Hepatocyte (in vitro differentiated cells): ENCODE measurements at regions not wholly inside any gene's neighbourhood (a gene's known extent, or its start where the extent isn't known, plus 50 kb on each side); places are given as distances from the start of the nearest gene placed in this dataset.

Experiments used
- DNase-seq: peaks from one replicate; pipeline ENCODE4 v3.0.0-alpha.2; 2016; ENCODE audit warnings: low spot score
- H2AFZ ChIP-seq: fragments of 200-600 bp; sonication (generic); 2 replicates; pipeline ENCODE4 v1.6.0; 2016; ENCODE audit warnings: antibody characterized with exemption, mild to moderate bottlenecking
- H3K27ac ChIP-seq: fragments of 200-600 bp; sonication (generic); 2 replicates; pipeline ENCODE4 v1.5.1; 2016; ENCODE audit warnings: mild to moderate bottlenecking
- H3K27me3 ChIP-seq: fragments of 200-600 bp; sonication (generic); 2 replicates; pipeline ENCODE4 v1.6.1; 2016
- H3K36me3 ChIP-seq: fragments of 200-600 bp; sonication (generic); replicated peaks from 2 replicates; pipeline ENCODE4 v1.5.1; 2016; ENCODE audit warnings: low read depth; ENCODE audit not compliant: insufficient read depth
- H3K4me1 ChIP-seq: fragments of 200-600 bp; sonication (generic); 2 replicates; pipeline ENCODE4 v1.5.1; 2016; ENCODE audit warnings: mild to moderate bottlenecking, moderate library complexity; ENCODE audit not compliant: insufficient read depth
- H3K4me2 ChIP-seq: fragments of 200-600 bp; sonication (generic); 2 replicates; pipeline ENCODE4 v1.6.0; 2016
- H3K4me3 ChIP-seq: fragments of 200-600 bp; sonication (generic); 2 replicates; pipeline ENCODE4 v1.5.1; 2016; ENCODE audit warnings: mild to moderate bottlenecking
- H3K79me2 ChIP-seq: fragments of 200-600 bp; sonication (generic); 2 replicates; pipeline ENCODE4 v1.6.0; 2017; ENCODE audit warnings: mild to moderate bottlenecking
- H3K9me2 ChIP-seq: fragments of 200-600 bp; sonication (generic); replicated peaks from 2 replicates; pipeline ENCODE4 v1.6.0; 2017; ENCODE audit warnings: mild to moderate bottlenecking; ENCODE audit not compliant: insufficient read depth
- H3K9me3 ChIP-seq: fragments of 200-600 bp; sonication (generic); 2 replicates; pipeline ENCODE4 v1.5.1; 2016; ENCODE audit warnings: low read depth, mild to moderate bottlenecking
- H4K20me1 ChIP-seq: fragments of 200-600 bp; sonication (generic); 2 replicates; pipeline ENCODE4 v1.6.0; 2016; ENCODE audit warnings: mild to moderate bottlenecking; ENCODE audit not compliant: insufficient read depth, poor library complexity, severe bottlenecking
- EZH2 ChIP-seq: fragments of 200-600 bp; sonication (generic); IDR thresholded peaks from 2 replicates; pipeline ENCODE4 v1.6.1; 2016; ENCODE audit warnings: antibody characterized with exemption, mild to moderate bottlenecking, borderline replicate concordance
- EZH2phosphoT487 ChIP-seq: fragments of 200-600 bp; sonication (generic); IDR thresholded peaks from one replicate; pipeline ENCODE4 v1.6.1; 2018; ENCODE audit warnings: antibody characterized with exemption, mild to moderate bottlenecking, low read depth, moderate library complexity; ENCODE audit not compliant: unreplicated experiment, severe bottlenecking
- WGBS: methylation state at CpG from one replicate; pipeline ENCODE4 v1.1.6; 2016; ENCODE audit warnings: low lambda C conversion rate; ENCODE audit errors: missing lambda C conversion rate; 5-methylcytosine and 5-hydroxymethylcytosine counted together
- TF ChIP-seq, protein P1 (sequence below): fragments of 200-600 bp; sonication (generic); IDR thresholded peaks from 2 replicates; pipeline ENCODE4 v1.5.1; 2016; ENCODE audit warnings: antibody characterized with exemption, mild to moderate bottlenecking; ENCODE audit not compliant: poor library complexity

GRCh38 chr3:99506-99905 is 97.1 kb upstream of the CHL1 start:
- Histone ChIP-seq H3K79me2 (no peaks in the 10 kb centered on the region), H3K4me1 (no peaks in the 10 kb centered on the region), H3K9me2 (no peaks in the 10 kb centered on the region), H2AFZ (no peak overlapping the region), H3K4me2 (no peak overlapping the region), H3K4me3 (no peak overlapping the region), H3K36me3 (no peaks in the 10 kb centered on the region), H3K9me3 (no peaks in the 10 kb centered on the region), H4K20me1 (no peaks in the 10 kb centered on the region), H3K27ac (no peak overlapping the region), H3K27me3 (no peaks in the 10 kb centered on the region)
- WGBS: 73% methylated on average over 5 of the region's 5 CpGs
- TF ChIP-seq EZH2 (no peak), EZH2phosphoT487 (no peak)
- TF ChIP-seq, protein P1, sequence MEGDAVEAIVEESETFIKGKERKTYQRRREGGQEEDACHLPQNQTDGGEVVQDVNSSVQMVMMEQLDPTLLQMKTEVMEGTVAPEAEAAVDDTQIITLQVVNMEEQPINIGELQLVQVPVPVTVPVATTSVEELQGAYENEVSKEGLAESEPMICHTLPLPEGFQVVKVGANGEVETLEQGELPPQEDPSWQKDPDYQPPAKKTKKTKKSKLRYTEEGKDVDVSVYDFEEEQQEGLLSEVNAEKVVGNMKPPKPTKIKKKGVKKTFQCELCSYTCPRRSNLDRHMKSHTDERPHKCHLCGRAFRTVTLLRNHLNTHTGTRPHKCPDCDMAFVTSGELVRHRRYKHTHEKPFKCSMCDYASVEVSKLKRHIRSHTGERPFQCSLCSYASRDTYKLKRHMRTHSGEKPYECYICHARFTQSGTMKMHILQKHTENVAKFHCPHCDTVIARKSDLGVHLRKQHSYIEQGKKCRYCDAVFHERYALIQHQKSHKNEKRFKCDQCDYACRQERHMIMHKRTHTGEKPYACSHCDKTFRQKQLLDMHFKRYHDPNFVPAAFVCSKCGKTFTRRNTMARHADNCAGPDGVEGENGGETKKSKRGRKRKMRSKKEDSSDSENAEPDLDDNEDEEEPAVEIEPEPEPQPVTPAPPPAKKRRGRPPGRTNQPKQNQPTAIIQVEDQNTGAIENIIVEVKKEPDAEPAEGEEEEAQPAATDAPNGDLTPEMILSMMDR: no peak
- no peak for DNase-seq

DNA sequence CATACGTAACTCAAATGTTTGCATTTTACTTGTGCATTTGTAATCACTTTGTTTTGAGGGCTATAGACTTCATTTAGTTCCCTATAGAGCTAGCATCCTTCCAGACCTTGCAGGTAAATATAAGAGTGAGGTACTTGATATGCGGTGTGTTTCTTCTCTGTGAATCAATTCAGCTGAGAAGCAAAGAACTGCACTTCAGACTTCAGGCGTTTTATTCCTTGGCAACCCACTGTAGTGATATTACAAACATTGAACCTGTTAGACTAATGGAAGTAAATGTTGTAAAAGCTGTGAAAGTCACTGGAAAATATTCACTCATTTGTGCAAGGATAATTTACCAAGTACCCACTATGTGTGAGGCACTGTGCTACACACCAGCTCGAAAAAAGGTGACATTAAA is 94.1 kb upstream of the CHL1 start:
- TF ChIP-seq EZH2phosphoT487 (no peak), EZH2 (no peak)
- TF ChIP-seq, protein P1: no peak
- 65% methylated on average over 4 of the region's 4 CpGs for WGBS
- H3K4me3 ChIP-seq: no peak overlapping the region

DNA sequence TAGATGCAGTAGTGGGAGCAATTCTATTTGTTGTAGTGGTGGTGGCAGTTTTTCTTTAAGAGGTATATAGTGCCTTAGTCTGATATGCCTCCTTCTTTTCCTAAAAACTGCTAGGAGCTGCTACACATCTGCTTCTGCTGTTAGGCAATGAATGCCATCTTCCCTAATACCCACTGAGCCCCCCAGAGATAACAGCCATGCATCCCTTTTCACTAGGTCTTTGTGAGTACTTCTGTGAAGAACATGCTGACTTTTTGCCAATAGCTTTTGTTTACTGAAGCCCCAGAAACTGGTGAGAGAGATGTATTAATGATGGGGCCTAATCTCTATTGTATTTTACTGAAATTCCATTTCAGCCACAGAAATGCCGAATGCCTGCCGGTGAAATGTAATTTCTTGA is 92.6 kb upstream of the CHL1 start:
- no peaks in the 10 kb centered on the region for H3K9me3 ChIP-seq
- TF ChIP-seq, protein P1: no peak
- TF ChIP-seq EZH2phosphoT487 (no peak), EZH2 (no peak)
- H3K4me2 ChIP-seq: no peak overlapping the region
- H4K20me1 ChIP-seq: no peaks in the 10 kb centered on the region
- no peaks in the 10 kb centered on the region for H3K79me2 ChIP-seq
- no peak overlapping the region for H3K4me3 ChIP-seq
- no peak overlapping the region for H3K27ac ChIP-seq
- no peaks in the 10 kb centered on the region for H3K4me1 ChIP-seq
- 77% methylated on average over 2 of the region's 2 CpGs for WGBS
- no peaks in the 10 kb centered on the region for H3K9me2 ChIP-seq
- no peak overlapping the region for H2AFZ ChIP-seq
- H3K36me3 ChIP-seq: no peaks in the 10 kb centered on the region
- no peak for DNase-seq
- no peaks in the 10 kb centered on the region for H3K27me3 ChIP-seq

More for the DNA sequence above, 94.1 kb upstream of the CHL1 start:
- Histone ChIP-seq H3K27ac (no peak overlapping the region), H3K9me3 (no peaks in the 10 kb centered on the region), H3K27me3 (no peaks in the 10 kb centered on the region), H3K4me2 (no peak overlapping the region), H3K4me1 (no peaks in the 10 kb centered on the region), H3K9me2 (no peaks in the 10 kb centered on the region), H2AFZ (no peak overlapping the region), H3K36me3 (no peaks in the 10 kb centered on the region), H4K20me1 (no peaks in the 10 kb centered on the region), H3K79me2 (no peaks in the 10 kb centered on the region)
- no peak for DNase-seq

DNA sequence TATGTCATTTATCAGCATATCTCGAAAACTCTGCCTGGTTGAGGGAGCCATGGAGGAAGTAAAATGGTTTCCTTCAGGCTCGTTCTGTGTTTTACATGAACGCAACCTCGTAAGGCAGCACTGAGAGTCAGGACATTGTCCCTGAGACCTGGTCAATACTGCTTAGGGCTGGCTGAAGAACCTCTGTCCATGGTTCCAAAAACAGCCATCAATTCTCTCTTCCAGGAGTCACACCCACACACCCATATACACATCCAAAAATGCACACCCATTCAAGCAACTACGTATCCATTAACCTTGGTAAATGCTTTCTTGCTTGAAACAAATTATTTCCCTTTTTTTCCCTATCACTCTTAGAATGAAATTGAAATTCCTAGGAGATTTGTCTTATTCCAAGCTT is 91.0 kb upstream of the CHL1 start:
- Histone ChIP-seq H3K27ac (no peak overlapping the region), H3K79me2 (no peaks in the 10 kb centered on the region), H3K36me3 (no peaks in the 10 kb centered on the region), H3K9me3 (no peaks in the 10 kb centered on the region), H3K4me1 (no peaks in the 10 kb centered on the region), H4K20me1 (no peaks in the 10 kb centered on the region), H3K4me3 (no peak overlapping the region), H3K9me2 (no peaks in the 10 kb centered on the region), H2AFZ (no peak overlapping the region), H3K4me2 (no peak overlapping the region), H3K27me3 (no peaks in the 10 kb centered on the region)
- 61% methylated on average over 5 of the region's 5 CpGs for WGBS
- TF ChIP-seq EZH2 (no peak), EZH2phosphoT487 (no peak)
- TF ChIP-seq, protein P1: no peak
- DNase-seq: no peak
